ENCODE measurements at regions not wholly inside any gene's neighbourhood (a gene's known extent, or its start where the extent isn't known, plus 50 kb on each side); places are given as distances from the start of the nearest gene placed in this dataset.

GRCh38 chr14:29352706-29353080, 575.0 kb downstream of the PRKD1 start:
- Histone ChIP-seq H3K18ac (ENCODE audit: extremely low read depth, low read length) (no peak overlapping the region), H3K4me3 (ENCODE audit: extremely low read depth in 1 of 4, insufficient read depth in 2 of 4, low read depth in 3 of 4, low read length in 4 of 4) (no peak overlapping the region), H2AK5ac (ENCODE audit: low read depth, low read length) (no peak overlapping the region), H4K91ac (replicated peaks; ENCODE audit: insufficient read length, low read length) (no peak overlapping the region), H3K4me1 (replicated peaks in 1 of 4; ENCODE audit: control insufficient read depth in 3 of 4, insufficient read depth in 4 of 4, low read length in 3 of 4) (no peaks in the 10 kb centered on the region), H3K14ac (ENCODE audit: insufficient read length) (no peak overlapping the region), H4K20me1 (replicated peaks in 1 of 2; ENCODE audit: control insufficient read depth in 1 of 2, insufficient read depth in 2 of 2, low read length in 2 of 2) (no peaks in the 10 kb centered on the region), H2BK12ac (ENCODE audit: low read depth, low read length) (no peak overlapping the region), H3K36me3 (ENCODE audit: control insufficient read depth in 2 of 4, insufficient read depth in 4 of 4, low read length in 3 of 4) (no peaks in the 10 kb centered on the region), H4K8ac (ENCODE audit: extremely low read depth, insufficient read depth, low read length) (no peak overlapping the region), H3K27ac (ENCODE audit: low read depth, low read length) (no peak overlapping the region), H3K4me2 (ENCODE audit: insufficient read depth in 1 of 2, low read depth in 2 of 2, low read length in 2 of 2) (no peak overlapping the region), H2BK15ac (ENCODE audit: low read length) (no peak overlapping the region), H3K79me1 (ENCODE audit: low read depth, low read length) (no peaks in the 10 kb centered on the region), H2AFZ (ENCODE audit: low read length) (no peak overlapping the region), H3K56ac (replicated peaks; ENCODE audit: insufficient read length, low read depth, low read length) (no peak overlapping the region), H3K23me2 (ENCODE audit: low read depth, low read length) (no peaks in the 10 kb centered on the region), H3K23ac (ENCODE audit: insufficient read length) (no peak overlapping the region), H3K4ac (replicated peaks; ENCODE audit: insufficient read length, low read depth, low read length) (no peak overlapping the region), H4K5ac (ENCODE audit: insufficient read length, low read depth, low read length) (no peak overlapping the region), H3K9ac (replicated peaks in 1 of 4; ENCODE audit: extremely low read depth in 1 of 4, low read depth in 3 of 4, low read length in 3 of 4) (no peak overlapping the region), H2BK120ac (replicated peaks; ENCODE audit: low read depth, low read length) (no peak overlapping the region), H3K27me3 (replicated peaks in 1 of 4; ENCODE audit: control insufficient read depth in 3 of 4, extremely low read depth in 1 of 4, insufficient read depth in 3 of 4, low read length in 3 of 4) (no peaks in the 10 kb centered on the region), H2BK20ac (ENCODE audit: low read length) (no peak overlapping the region), H3K79me2 (ENCODE audit: control insufficient read depth in 1 of 2, insufficient read depth in 2 of 2, low read length in 2 of 2) (no peaks in the 10 kb centered on the region), H2BK5ac (ENCODE audit: low read depth, low read length) (no peak overlapping the region), H3K9me3 (ENCODE audit: insufficient read depth in 2 of 2, low read depth in 1 of 2, low read length in 1 of 2) (no peaks in the 10 kb centered on the region)
- TF ChIP-seq TAF7 (optimal IDR thresholded peaks at IDR 0.05; ENCODE audit: borderline replicate concordance, low read depth, low read length) (no peak), SP1 (IDR thresholded peaks at IDR 0.05; ENCODE audit: low read depth, low read length) (no peak), FOSL1 (IDR thresholded peaks at IDR 0.05; ENCODE audit: insufficient read depth, low read depth, low read length) (no peak), CEBPB (IDR thresholded peaks at IDR 0.05; ENCODE audit: low read depth, low read length) (no peak), NANOG (IDR thresholded peaks at IDR 0.05; ENCODE audit: insufficient read depth, low read depth, low read length, poor library complexity, severe bottlenecking) (no peak), CREB1 (IDR thresholded peaks at IDR 0.05) (no peak)
- ChIA-PET POLR2A (ENCODE audit: partially characterized antibody) (no interaction called here), CTCF (ENCODE audit: partially characterized antibody) (no interaction called here)
- FAIRE-seq (no peak), DNase-seq (ENCODE audit: low read depth in 1 of 2, low spot score in 2 of 2) (no peak)
- 72% methylated on average over 1 of the region's 1 CpG; no CpG with 5 or more reads in 1 of the 2 experiments for WGBS, 2 experiments (ENCODE audit: extremely low coverage in 1 of 2, insufficient coverage in 1 of 2, insufficient read length in 1 of 2, insufficient replicate concordance in 2 of 2, low coverage in 1 of 2, low lambda C conversion rate in 2 of 2, missing lambda C conversion rate in 1 of 2)
